NAMALWA (cell line): ENCODE measurements at regions not wholly inside any gene's neighbourhood (a gene's known extent, or its start where the extent isn't known, plus 50 kb on each side); places are given as distances from the start of the nearest gene placed in this dataset.
"Not testable (repeated sequence)": the region's sequence is repeated elsewhere in the genome, so short reads cannot be mapped to it uniquely, and the experiment has no call there.

Source experiments
- DNase-seq: peaks from one replicate; pipeline ENCODE4 v3.0.0-alpha.2; 2015; ENCODE audit warnings: low spot score

DNA sequence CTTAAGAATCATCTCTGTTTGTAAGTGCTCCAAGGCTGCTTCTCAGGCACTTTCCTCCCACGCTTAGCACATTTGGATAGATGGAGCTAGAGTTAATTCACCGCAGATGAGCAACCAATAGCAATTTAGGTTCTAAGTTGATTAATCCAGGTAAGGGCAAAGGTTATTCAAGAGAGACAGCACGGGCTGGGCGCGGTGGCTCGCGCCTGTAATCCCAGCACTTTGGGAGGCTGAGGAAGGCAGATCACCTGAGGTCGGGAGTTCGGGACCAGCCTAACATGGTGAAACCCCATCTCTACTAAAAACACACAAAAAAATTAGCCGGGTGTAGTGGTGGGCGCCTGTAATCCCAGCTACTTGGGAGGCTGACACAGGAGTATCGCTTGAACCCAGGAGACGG, 54.5 kb upstream of the UNC13C start:
- not testable (repeated sequence) for DNase-seq

DNA sequence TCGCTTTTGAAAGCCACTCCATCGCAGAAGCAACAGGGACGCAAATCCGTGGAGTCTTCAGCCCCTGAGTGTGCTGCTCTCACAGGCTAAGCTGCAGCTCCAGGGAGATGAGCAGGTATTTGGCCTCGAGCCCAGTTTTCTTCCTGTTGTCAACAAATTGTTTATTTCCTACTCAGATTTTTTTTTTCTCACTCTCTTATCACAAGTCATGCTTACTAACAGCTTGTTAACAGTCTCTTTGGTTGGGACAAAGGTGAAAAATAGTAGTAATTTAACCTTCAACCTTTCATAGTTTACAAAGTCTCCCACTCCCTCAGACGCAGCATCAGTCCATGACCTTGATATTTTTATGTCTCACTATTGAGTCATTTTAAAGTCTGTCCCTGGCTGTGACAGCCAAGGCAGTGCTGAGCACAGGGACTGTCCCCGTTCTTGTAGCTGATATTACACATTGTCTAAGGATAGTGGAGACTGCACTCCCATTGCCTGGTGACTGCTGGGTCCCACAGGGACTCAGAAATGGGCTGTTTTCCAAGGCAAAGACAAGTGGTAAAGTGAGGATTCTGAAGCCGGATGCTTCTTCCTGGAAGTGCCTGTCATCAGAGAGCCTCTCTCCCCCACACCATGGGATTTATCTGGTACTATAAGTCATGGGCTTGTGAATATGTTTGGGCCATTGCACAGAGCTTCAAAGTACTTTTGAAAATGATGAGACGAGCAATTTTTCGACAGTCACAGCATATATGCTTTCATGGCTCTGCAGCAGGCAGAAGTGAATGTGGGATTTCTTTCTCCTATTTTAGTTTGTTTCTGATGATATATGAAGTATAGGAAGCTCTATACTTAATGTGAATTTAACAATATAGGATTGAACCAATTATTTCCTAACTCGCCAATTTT, 59.8 kb upstream of the UNC13C start:
- DNase-seq = no peak

DNA sequence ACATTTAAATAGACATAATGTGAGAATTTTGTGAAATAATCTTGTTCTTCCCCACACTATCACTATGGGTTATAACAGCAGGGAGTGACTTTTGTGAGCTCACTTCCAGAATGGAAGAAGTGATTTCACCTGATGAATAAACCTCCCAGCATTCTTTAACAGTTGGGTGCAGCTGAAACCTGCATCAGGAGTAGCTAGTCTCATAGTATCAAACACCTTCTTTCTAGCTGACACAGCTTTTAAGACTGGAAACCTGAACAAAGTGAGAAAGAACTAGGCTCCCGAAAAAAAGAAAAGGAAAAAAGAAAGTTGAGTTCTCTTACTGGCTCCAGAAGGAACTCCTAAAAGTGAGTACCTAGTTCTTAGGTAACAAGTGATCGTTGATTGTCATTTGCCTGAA, 61.1 kb upstream of the UNC13C start:
- DNase-seq = no peak

DNA sequence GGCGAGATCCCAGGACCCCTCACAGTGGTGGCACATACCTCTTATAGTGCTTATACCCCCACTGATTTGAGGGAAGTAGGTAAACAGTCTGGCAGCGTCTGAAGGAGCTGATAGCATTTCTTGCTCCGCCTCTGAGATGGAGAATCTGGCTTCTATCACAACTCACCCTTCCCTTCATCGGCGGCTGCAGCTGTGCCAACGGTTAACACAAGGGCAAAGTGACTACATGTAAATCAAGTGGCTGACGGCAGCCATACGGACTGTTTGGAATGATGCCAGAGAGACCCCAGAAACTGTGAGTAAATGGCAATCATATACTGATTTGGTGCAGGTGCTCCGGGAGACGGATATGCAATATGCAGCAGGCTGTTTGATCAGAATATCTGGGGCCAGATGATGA, 66.8 kb upstream of the UNC13C start:
- DNase-seq = no peak

- no peak for DNase-seq
These were observed 67.4 kb upstream of the UNC13C start for GRCh38 chr15:53910852-53911251.

DNA sequence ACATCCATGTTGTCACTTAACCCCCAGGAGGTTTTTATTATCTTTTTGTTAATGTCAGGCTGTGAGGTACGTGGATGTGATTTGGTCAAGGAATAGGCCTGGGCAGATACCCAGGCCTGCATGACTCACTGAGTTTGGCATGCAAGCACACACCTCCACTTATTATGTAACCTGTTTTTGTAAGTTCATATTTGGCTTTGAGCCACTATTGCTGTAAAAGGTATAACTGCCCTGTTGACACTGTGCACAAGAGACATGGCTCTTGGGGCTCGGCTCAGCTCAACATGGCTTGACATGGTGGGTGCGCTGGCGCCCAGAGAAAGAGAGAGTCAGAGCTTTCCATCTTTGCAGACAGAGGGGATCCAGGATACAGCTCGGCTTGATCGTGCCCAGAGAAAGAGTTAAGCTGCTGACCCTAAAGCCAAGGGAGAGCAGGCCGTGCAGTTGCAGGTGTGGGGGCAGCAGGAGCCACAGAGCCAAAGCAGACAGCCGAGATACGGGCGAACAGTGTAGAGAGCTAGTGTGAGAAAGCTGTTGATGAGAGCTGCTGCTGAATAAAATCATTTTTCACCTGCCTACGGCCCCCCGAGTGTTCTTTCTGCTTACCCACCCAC, 67.9 kb upstream of the UNC13C start:
- DNase-seq = no peak

DNA sequence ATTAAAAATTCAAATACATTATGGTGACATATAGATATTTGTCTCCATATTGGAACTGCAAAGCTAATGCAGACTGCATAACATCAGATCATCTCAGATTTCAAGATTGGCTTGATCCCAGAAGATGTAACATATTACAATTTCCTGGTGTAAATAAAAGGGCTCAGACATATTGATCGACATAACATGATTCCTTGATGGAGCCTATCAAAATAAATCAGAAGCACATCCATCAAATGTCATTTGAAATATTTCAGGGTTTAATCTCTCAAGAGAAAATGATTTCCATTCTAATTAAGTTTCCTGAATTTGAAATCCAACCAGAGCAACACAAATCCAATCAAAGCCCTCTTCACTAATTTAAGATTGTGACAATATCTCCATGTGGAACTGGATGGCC, 75.1 kb upstream of the UNC13C start:
- DNase-seq = no peak

DNA sequence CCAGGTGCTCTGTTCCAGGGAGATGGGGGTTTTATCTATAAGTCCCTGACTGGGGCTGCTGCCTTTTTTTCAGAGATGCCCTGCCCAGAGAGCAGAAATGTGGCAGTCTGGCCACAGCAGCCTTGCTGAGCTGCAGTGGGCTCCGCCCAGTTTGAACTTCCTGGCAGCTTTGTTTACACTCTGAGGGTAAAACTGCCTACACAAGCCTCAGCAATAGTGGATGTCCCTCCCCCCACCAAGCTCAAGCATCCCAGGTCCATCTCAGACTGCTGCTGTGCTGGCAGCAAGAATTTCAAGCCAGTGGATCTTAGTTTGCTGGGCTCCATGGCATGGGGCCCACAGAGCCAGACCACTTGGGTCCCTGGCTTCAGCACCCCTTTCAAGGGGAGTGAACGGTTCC, 84.8 kb upstream of the UNC13C start:
- DNase-seq = not testable (repeated sequence)

DNA sequence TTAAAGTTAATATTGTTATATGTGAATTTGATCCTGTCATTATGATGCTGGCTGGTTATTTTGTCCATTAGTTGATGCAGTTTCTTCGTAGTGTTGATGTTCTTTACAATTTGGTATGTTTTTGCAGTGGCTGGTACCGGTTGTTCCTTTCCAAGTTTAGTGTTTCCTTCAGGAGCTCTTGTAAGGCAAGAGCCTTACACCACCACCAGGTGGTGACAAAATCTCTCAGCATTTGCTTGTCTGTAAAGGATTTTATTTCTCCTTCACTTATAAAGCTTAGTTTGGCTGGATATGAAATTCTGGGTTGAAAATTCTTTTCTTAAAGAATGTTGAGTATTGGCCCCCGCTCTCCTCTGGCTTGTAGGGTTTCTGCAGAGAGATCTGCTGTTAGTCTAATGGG, 86.4 kb upstream of the UNC13C start:
- peak; percentile 4 for DNase-seq

- no peak for DNase-seq
These were observed 93.8 kb upstream of the UNC13C start for GRCh38 chr15:53884441-53884840.

- no peak for DNase-seq
These were observed 95.9 kb upstream of the UNC13C start for GRCh38 chr15:53882311-53882710.

DNA sequence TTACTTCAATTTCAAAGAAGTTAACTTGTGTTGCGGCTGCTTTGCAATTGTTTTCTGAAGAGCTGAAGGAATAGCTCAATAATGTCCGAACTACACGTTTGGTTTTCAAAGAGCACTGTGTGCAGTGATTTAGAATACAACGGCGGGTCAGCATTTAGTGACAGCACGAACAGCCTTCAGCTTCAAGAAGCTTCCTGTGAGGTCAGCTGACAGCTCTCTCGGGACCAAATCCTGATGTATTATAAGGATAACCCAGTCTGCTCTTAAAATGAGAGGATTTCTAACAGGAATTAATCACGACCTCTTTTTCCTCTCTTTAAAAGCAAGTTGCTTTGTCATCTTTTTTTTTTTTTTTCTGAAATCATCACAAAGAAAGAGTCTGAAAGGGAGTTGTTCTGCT, 97.9 kb upstream of the UNC13C start:
- DNase-seq = no peak

- DNase-seq = no peak
These were observed 102.5 kb upstream of the UNC13C start for GRCh38 chr15:53875711-53876110.

DNA sequence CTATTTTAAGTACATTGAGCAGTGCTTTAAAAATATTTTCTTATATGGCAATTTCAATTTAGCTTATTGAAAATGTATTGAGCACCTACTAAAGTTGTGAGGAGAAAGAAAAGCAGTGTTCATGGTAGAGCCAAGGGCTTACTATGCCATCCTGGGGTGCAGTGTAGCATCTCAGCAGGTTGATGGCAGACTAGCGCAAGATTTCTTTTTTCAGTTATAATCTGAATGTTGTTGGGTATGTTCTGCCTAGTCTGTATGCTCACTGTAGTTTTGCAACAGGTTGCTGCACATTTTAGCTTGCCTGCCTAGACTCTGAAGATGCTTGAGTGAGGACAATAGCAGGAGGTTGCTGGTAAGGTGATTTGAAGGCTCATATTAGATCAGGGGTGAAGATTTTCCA, 103.1 kb upstream of the UNC13C start:
- DNase-seq = no peak

DNA sequence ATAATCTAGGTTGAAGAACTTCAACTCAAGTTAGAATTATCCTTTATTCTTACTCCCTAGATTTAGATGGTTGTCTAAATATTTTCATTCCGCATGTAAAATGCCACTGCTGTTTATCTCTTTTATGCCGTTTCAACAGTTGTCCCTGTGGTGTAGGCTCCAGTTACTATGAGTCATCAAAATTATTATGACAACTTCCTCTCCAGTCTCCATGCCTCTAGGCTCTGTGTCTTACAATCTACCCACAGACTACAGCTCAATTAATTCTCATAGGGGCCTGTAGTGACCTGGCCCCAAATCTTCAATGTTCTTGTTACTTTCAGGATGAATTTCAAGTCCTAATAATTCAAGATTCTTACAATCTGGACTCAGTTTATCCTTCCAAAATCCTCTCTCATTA, 105.8 kb upstream of the UNC13C start:
- DNase-seq = no peak

DNA sequence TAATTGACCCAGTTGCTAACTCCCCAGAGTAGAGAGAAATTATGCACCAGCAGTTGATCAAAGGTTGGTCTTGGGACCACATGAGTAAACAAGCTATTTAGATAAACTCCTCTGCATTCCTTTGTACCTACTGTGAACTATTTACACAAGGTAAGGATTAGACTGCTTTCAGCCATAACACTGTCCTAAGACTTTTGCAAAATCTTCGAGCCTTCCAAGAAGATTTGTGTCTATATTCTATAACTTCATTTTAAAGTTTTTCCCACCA, 108.5 kb upstream of the UNC13C start:
- no peak for DNase-seq

GRCh38 chr15:53869044-53869805, 109.0 kb upstream of the UNC13C start:
- DNase-seq = peak; percentile 11

DNA sequence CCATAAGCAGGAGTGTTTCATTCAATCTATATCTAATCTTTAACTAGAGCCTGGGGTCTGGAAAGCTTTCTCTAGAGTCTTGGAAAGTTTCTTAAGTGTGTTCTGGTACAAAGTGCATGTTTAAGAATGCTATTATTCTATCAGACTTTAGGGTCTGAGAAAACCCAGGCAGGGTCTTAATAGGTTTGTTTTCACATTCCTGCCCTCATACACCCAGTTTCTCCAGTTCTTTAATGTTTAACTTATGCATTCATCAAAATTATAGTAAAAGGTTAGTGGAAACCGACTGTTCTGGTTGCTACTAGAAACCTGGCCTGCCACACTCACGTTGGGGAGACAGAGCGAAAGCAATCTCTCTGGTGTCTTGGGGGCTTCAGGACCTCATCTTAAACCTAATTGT, 102.9 kb upstream of the WDR72 start:
- no peak for DNase-seq

DNA sequence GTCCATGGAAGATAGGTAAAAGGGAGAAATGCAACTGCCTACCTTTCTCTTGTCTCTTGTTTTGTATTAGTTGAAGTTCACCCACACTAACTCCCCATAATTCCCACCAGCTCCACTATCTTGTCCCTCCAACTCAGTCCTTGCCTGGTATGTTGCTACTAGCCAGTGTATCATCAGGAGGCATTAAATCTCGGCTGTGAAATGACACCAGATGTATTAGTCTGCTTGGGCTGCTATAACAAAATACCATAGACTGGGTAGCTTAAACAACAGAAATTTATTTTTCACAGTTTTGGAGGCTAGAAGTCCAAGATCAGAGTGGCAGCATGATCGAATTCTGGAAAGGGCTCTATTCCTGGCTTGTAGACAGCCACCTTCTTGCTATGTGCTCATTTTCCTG, 102.3 kb upstream of the WDR72 start:
- no peak for DNase-seq

- DNase-seq = no peak
These were observed 91.8 kb upstream of the WDR72 start for GRCh38 chr15:53851110-53851848.

DNA sequence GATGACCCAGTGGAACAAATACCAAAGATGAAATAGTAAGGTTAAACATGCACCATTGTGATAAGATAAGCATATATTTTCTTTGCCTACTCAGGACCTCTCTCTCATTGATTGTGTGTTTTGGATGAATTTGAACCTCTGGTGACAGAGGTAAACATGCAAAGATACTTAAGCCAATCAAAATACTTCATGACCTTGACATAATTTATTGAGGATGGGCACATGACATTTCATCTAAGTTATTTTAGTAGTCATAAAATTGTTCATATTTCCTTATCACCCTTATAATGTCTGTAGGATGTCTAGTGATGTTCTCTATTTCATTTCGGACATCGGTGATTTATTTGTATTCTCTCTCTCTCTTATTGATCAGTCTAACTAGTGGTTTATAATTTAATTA, 88.3 kb upstream of the WDR72 start:
- no peak for DNase-seq

DNA sequence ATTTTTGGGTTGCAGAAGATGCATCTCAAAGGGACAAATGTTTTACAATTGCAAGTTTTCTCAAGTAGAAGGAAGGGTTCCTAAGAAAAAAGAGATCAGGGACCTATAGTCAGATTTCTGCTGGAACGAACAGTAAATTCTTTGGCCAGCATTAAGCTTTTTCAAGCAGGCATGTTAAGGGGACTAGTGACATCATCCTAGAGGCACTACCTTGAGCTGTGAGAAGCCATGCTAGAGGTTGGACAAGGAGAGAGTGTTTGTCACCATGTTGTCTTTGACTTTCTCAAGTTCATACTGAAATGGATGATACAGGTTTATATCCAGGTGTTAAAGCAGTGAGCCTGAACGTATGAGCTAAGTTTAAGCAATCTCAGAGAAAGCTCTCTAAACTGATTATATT, 85.2 kb upstream of the WDR72 start:
- DNase-seq = no peak
